ENCODE measurements at regions not wholly inside any gene's neighbourhood (a gene's known extent, or its start where the extent isn't known, plus 50 kb on each side); places are given as distances from the start of the nearest gene placed in this dataset.

- TF ChIP-seq CTCF (IDR thresholded peaks at IDR 0.05) (no peak), POLR2AphosphoS5 (IDR thresholded peaks at IDR 0.05) (no peak), POLR2A (IDR thresholded peaks at IDR 0.05; ENCODE audit: low read depth) (no peak), EP300 (IDR thresholded peaks at IDR 0.05) (no peak)
Measured at GRCh38 chr13:112184261-112184660, 117.3 kb downstream of the SOX1 start.

Data from esophagus muscularis mucosa (tissue), 4 donors.